ENCODE measurements at regions not wholly inside any gene's neighbourhood (a gene's known extent, or its start where the extent isn't known, plus 50 kb on each side); places are given as distances from the start of the nearest gene placed in this dataset.

GRCh38 chr2:12557688-12558087 lies 159.0 kb upstream of the TRIB2 start:
- TF ChIP-seq CTCF (IDR thresholded peaks at IDR 0.05): no peak
- no peak for TF ChIP-seq ZFX (IDR thresholded peaks at IDR 0.05; ENCODE audit: borderline replicate concordance)

Data from 22Rv1 (cell line).